Type B pancreatic cell (in vitro differentiated cells): ENCODE measurements at regions not wholly inside any gene's neighbourhood (a gene's known extent, or its start where the extent isn't known, plus 50 kb on each side); places are given as distances from the start of the nearest gene placed in this dataset.
"Not testable (repeated sequence)": the region's sequence is repeated elsewhere in the genome, so short reads cannot be mapped to it uniquely, and the experiment has no call there.

Experiments used
- DNase-seq: peaks from one replicate; pipeline ENCODE4 v3.0.0; 2021; ENCODE audit warnings: mixed read lengths; ENCODE audit not compliant: unreplicated experiment; ENCODE audit errors: extremely low spot score
- H3K27ac Mint-ChIP-seq: 2 replicates; pipeline ENCODE4 v1.8.0; 2021; ENCODE audit warnings: mild to moderate bottlenecking, mixed read lengths
- H3K27me3 Mint-ChIP-seq: 2 replicates; pipeline ENCODE4 v1.8.0; 2021; ENCODE audit warnings: mixed read lengths
- H3K36me3 Mint-ChIP-seq: 2 replicates; pipeline ENCODE4 v1.8.0; 2021; ENCODE audit warnings: mixed read lengths
- H3K4me1 Mint-ChIP-seq: one replicate; pipeline ENCODE4 v1.8.0; 2021; ENCODE audit warnings: mixed read lengths; ENCODE audit not compliant: unreplicated experiment
- H3K4me3 Mint-ChIP-seq: 2 replicates; pipeline ENCODE4 v1.8.0; 2021; ENCODE audit warnings: mild to moderate bottlenecking, mixed read lengths
- H3K9me3 Mint-ChIP-seq: 2 replicates; pipeline ENCODE4 v1.8.0; 2021; ENCODE audit warnings: mixed read lengths
- TF ChIP-seq, protein P1 (sequence below): fragments of 200-600 bp; sonication (generic); conservative IDR thresholded peaks from 2 replicates; pipeline ENCODE4 v1.5.0; 2021; ENCODE audit warnings: antibody characterized with exemption, mild to moderate bottlenecking

DNA sequence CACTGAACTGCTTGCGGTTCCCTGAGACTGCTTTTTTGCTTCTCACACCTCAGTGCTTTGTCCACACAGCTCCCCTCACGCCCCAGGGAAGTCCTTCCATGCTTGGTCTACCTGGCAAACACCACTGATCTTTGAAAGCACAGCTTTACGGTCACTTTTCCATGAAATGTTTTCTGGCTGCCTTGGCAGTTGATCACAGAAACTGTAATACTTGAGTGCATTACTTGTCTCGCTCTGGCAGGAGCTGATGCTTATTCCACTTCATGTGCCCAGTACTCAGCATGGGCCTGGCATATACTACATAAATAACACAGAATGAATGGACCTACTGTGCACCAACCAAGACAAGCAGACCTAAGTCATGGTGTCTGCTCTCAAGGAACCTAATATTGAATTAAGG, 121.1 kb downstream of the MEX3B start:
- Mint-ChIP-seq H3K4me3 (no peak overlapping the region), H3K36me3 (peaks cover 3% of the 10 kb centered on the region), H3K4me1 (no peaks in the 10 kb centered on the region), H3K27me3 (no peaks in the 10 kb centered on the region), H3K27ac (no peak overlapping the region), H3K9me3 (peaks cover 14% of the 10 kb centered on the region)
- TF ChIP-seq, protein P1, sequence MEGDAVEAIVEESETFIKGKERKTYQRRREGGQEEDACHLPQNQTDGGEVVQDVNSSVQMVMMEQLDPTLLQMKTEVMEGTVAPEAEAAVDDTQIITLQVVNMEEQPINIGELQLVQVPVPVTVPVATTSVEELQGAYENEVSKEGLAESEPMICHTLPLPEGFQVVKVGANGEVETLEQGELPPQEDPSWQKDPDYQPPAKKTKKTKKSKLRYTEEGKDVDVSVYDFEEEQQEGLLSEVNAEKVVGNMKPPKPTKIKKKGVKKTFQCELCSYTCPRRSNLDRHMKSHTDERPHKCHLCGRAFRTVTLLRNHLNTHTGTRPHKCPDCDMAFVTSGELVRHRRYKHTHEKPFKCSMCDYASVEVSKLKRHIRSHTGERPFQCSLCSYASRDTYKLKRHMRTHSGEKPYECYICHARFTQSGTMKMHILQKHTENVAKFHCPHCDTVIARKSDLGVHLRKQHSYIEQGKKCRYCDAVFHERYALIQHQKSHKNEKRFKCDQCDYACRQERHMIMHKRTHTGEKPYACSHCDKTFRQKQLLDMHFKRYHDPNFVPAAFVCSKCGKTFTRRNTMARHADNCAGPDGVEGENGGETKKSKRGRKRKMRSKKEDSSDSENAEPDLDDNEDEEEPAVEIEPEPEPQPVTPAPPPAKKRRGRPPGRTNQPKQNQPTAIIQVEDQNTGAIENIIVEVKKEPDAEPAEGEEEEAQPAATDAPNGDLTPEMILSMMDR = no peak
- DNase-seq = no peak

DNA sequence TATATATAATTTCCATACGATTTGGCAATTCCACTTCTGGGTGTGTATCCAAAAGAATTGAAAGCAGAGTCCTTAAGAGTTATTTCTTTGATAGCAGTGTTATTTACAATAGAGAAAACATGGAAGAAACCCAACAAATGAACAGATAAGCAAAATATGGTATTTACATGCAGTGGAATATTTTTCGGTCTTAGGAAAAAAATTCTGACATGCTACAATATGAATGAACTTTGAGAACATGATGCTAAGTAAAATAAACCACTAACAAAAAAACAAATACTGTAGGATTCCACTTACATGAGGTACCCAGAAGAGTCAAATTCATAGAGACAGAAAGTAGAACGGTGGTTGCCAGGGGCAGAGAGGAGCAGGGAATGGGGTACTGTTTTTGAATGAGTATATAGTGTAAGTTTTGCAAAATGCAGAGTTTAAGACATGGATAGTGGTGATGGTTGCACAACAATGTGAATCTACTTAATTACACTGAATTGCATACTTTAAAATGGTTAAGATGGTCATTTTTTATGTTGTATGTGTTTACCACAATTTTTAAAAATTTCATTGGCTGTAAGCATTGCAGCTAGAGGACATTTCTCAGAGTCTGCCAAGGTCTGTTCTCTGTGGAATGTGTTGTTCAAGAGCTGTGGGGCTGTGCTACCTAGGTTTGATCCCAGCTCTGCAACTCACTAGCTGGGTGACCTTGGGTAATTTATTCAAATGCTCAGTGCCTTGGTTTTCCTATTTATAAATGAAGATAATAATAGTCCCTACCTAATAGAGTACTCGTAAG, 122.1 kb downstream of the MEX3B start:
- H3K9me3 Mint-ChIP-seq = peaks cover 14% of the 10 kb centered on the region
- H3K4me1 Mint-ChIP-seq = no peaks in the 10 kb centered on the region
- no peaks in the 10 kb centered on the region for H3K27me3 Mint-ChIP-seq
- peaks cover 3% of the 10 kb centered on the region for H3K36me3 Mint-ChIP-seq
- TF ChIP-seq, protein P1 = no peak
- H3K4me3 Mint-ChIP-seq = no peak overlapping the region
- no peak overlapping the region for H3K27ac Mint-ChIP-seq
- no peak for DNase-seq

DNA sequence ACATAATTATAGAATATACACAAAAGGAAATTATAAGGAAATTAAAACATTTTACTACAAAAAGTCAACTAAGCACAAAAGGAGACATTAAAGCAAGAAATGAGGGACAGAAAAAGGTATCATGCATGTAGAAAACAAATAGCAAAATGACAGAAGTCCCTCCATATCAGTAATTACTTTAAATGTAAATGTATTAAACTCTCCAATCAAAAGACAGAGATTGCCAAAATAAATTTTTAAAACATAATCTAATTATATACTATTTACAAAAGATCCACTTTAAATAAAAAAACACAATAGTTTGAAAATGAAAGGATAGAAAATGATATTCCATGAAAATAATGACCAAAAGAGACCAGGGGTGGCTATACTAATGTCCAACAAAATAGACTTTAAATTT, 123.7 kb downstream of the MEX3B start:
- TF ChIP-seq, protein P1 = no peak
- Mint-ChIP-seq H3K4me3 (no peak overlapping the region), H3K4me1 (no peaks in the 10 kb centered on the region), H3K36me3 (peaks cover 7% of the 10 kb centered on the region), H3K27me3 (no peaks in the 10 kb centered on the region), H3K9me3 (peaks cover 20% of the 10 kb centered on the region), H3K27ac (no peak overlapping the region)
- DNase-seq = no peak

DNA sequence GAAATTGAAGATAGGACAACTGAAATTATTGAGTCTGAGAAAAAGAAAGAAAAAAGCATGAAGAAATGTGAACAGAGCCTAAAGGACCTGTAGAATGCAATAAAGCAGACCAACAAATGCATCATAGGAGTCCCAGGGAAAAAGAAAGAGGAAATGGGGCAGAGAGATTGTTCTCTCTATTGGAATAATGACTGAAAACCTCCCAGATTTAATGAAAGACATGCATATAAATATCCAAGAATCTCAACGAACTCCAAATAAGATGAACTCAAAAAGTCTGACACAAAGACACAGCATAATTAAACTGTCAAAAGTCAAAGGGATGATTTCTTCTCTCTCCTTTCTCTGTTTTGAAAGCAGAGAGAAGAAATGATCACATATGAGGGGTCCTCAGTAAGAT, 124.7 kb downstream of the MEX3B start:
- H3K36me3 Mint-ChIP-seq = peaks cover 4% of the 10 kb centered on the region
- H3K4me3 Mint-ChIP-seq = no peak overlapping the region
- H3K9me3 Mint-ChIP-seq = peaks cover 20% of the 10 kb centered on the region
- H3K4me1 Mint-ChIP-seq = no peaks in the 10 kb centered on the region
- no peak for DNase-seq
- no peaks in the 10 kb centered on the region for H3K27me3 Mint-ChIP-seq
- TF ChIP-seq, protein P1 = no peak
- H3K27ac Mint-ChIP-seq = no peak overlapping the region

DNA sequence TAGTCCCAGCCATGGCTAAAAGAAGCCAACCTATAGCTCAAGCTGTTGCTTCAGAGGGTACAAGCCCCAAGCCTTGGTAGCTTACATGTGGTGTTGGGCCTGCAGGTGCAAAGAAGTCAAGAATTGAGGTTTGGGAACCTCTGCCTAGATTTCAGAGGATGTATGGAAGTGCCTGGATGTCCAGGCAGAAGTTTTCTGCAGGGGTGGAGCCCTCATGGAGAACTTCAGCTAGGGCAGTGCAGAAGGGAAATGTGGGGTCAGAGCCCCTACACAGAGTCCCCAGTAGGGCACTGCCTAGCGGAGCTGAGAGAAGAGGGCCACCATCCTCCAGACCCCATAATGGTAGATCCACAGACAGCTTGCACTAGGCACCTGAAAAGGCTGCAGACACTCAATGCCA, 127.1 kb downstream of the MEX3B start:
- H3K4me3 Mint-ChIP-seq, DNase-seq, H3K36me3 Mint-ChIP-seq, H3K27me3 Mint-ChIP-seq, H3K4me1 Mint-ChIP-seq, H3K27ac Mint-ChIP-seq: not testable (repeated sequence)
- peaks cover 20% of the 10 kb centered on the region for H3K9me3 Mint-ChIP-seq

DNA sequence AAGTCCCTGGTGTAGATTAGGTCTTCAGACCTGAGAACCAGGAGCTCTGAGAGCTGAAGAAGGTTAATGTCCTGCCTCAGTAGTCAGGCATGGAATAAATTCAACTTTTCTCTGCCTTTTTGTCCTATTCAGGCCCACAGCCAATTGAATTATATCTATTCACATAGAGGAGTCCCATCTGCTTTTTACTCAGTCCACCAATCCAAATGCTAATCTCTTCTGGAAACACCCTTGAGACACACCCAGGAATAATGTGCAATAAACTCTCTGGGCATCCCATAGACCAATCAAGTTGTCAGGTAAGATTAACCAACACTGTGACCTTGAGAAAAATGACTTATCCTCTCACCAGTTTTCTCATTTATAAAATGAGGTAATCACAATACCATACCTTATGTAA, 129.4 kb downstream of the MEX3B start:
- Mint-ChIP-seq H3K27me3 (no peaks in the 10 kb centered on the region), H3K9me3 (peaks cover 19% of the 10 kb centered on the region), H3K4me3 (no peak overlapping the region), H3K36me3 (peaks cover 4% of the 10 kb centered on the region), H3K27ac (no peak overlapping the region), H3K4me1 (peaks cover 7% of the 10 kb centered on the region)
- DNase-seq = no peak
- TF ChIP-seq, protein P1 = no peak
